Cardiac fibroblast (primary cell): ENCODE measurements at regions not wholly inside any gene's neighbourhood (a gene's known extent, or its start where the extent isn't known, plus 50 kb on each side); places are given as distances from the start of the nearest gene placed in this dataset.

Experiments
- DNase-seq, 2 donors: peaks; one replicate each; pipeline versions ENCODE4 v3.0.0 to v3.0.0-alpha.2; 2010; ENCODE audit warnings: low read depth in 2 of 2
- H3K4me3 ChIP-seq, 2 donors: replicated peaks in 1 of 2; 1 replicate in 1 of 2; 2 replicates in 1 of 2; pipeline ENCODE4 v1.5.1; 2011; ENCODE audit warnings: low read depth in 2 of 2, low read length in 2 of 2, mild to moderate bottlenecking in 2 of 2, moderate library complexity in 1 of 2
- CTCF ChIP-seq: IDR thresholded peaks from one replicate; pipeline ENCODE4 v1.5.1; 2011; ENCODE audit warnings: low read depth, mild to moderate bottlenecking, low read length, inconsistent platforms

GRCh38 chrX:10743476-10743875 lies 123.1 kb upstream of the MID1 start:
- H3K4me3 ChIP-seq: no peak overlapping the region
- no peak for TF ChIP-seq CTCF
- no peak for DNase-seq

GRCh38 chrX:10744007-10744406 lies 123.6 kb upstream of the MID1 start:
- no peak for TF ChIP-seq CTCF
- no peak for DNase-seq
- no peak overlapping the region for H3K4me3 ChIP-seq

- no peak for TF ChIP-seq CTCF
- H3K4me3 ChIP-seq: no peak overlapping the region
- no peak for DNase-seq
Measured at GRCh38 chrX:10747975-10748374, 127.6 kb upstream of the MID1 start.

GRCh38 chrX:10749113-10749512 lies 128.7 kb upstream of the MID1 start:
- TF ChIP-seq CTCF: no peak
- peak in 1 of 2 donors; percentile 79 for DNase-seq
- no peak overlapping the region for H3K4me3 ChIP-seq

GRCh38 chrX:10750581-10750980 lies 130.2 kb upstream of the MID1 start:
- TF ChIP-seq CTCF: no peak
- H3K4me3 ChIP-seq: no peak overlapping the region
- no peak for DNase-seq

- no peak for TF ChIP-seq CTCF
- DNase-seq: no peak
Measured at GRCh38 chrX:10753116-10753515, 132.7 kb upstream of the MID1 start.

GRCh38 chrX:10754445-10754844 lies 134.1 kb upstream of the MID1 start:
- TF ChIP-seq CTCF: no peak
- no peak for DNase-seq
- no peak overlapping the region for H3K4me3 ChIP-seq

More at GRCh38 chrX:10753116-10753515, 132.7 kb upstream of the MID1 start:
- no peak overlapping the region for H3K4me3 ChIP-seq
